Activated B cell treated with CpG ODN at 0.5 μM for 24 hours (primary cell): ENCODE measurements at regions not wholly inside any gene's neighbourhood (a gene's known extent, or its start where the extent isn't known, plus 50 kb on each side); places are given as distances from the start of the nearest gene placed in this dataset.
"Not testable (repeated sequence)": the region's sequence is repeated elsewhere in the genome, so short reads cannot be mapped to it uniquely, and the experiment has no call there.

Experiments used
- ATAC-seq: fragments of 200-7000 bp; cut with Tn5 transposase; one replicate; pipeline ENCODE4 v1.10.0; 2021; ENCODE audit warnings: low read depth, mild to moderate bottlenecking, moderate library complexity
- CTCF ChIA-PET: fragments of 350-600 bp; sonication (Branson Sonifier 250); formaldehyde crosslinking; loops from one replicate; lab custom pipeline; 2021; ENCODE audit warnings: antibody characterized with exemption; lab: Charles Lee
- POLR2A ChIA-PET: fragments of 350-600 bp; sonication (Branson Sonifier 250); formaldehyde crosslinking; loops from one replicate; lab custom pipeline; 2021; ENCODE audit warnings: antibody characterized with exemption; lab: Charles Lee
- DNase-seq: peaks from one replicate; pipeline ENCODE4 v3.0.0; 2022
- H3K27ac Mint-ChIP-seq: one replicate; pipeline ENCODE4 v1.8.0; 2020; ENCODE audit warnings: mixed read lengths
- H3K27me3 Mint-ChIP-seq: one replicate; pipeline ENCODE4 v1.8.0; 2021; ENCODE audit warnings: mixed read lengths
- H3K36me3 Mint-ChIP-seq: one replicate; pipeline ENCODE4 v1.8.0; 2021; ENCODE audit warnings: low read depth, mixed read lengths
- H3K4me1 Mint-ChIP-seq: one replicate; pipeline ENCODE4 v1.8.0; 2021; ENCODE audit warnings: mixed read lengths
- H3K4me3 Mint-ChIP-seq: one replicate; pipeline ENCODE4 v1.8.0; 2020; ENCODE audit warnings: mild to moderate bottlenecking, mixed read lengths
- H3K9me3 Mint-ChIP-seq: one replicate; pipeline ENCODE4 v1.8.0; 2020; ENCODE audit warnings: mixed read lengths
- intact Hi-C: fragments of 100-400 bp; cut with micrococcal nuclease; formaldehyde crosslinking; loops from one replicate; pipeline ENCODE4 v1.15.1; 2024

- H3K27me3 Mint-ChIP-seq, CTCF ChIA-PET, DNase-seq, H3K36me3 Mint-ChIP-seq, POLR2A ChIA-PET, H3K4me1 Mint-ChIP-seq, ATAC-seq, H3K27ac Mint-ChIP-seq, intact Hi-C loops, H3K9me3 Mint-ChIP-seq, H3K4me3 Mint-ChIP-seq: not testable (repeated sequence)
These were observed 360.2 kb downstream of the OR4F29 start for GRCh38 chr1:91279-91678.

- H3K9me3 Mint-ChIP-seq, CTCF ChIA-PET, H3K27me3 Mint-ChIP-seq, H3K4me1 Mint-ChIP-seq, DNase-seq, H3K36me3 Mint-ChIP-seq, H3K4me3 Mint-ChIP-seq, ATAC-seq, POLR2A ChIA-PET, intact Hi-C loops, H3K27ac Mint-ChIP-seq: not testable (repeated sequence)
These were observed 363.4 kb downstream of the OR4F29 start for GRCh38 chr1:88110-88509.

GRCh38 chr1:79152-79551 is 372.3 kb downstream of the OR4F29 start:
- H3K27me3 Mint-ChIP-seq, H3K4me3 Mint-ChIP-seq, H3K4me1 Mint-ChIP-seq, H3K9me3 Mint-ChIP-seq, intact Hi-C loops, CTCF ChIA-PET, POLR2A ChIA-PET, H3K36me3 Mint-ChIP-seq, H3K27ac Mint-ChIP-seq, DNase-seq, ATAC-seq: not testable (repeated sequence)

- intact Hi-C loops, H3K4me3 Mint-ChIP-seq, H3K9me3 Mint-ChIP-seq, H3K36me3 Mint-ChIP-seq, DNase-seq, H3K27me3 Mint-ChIP-seq, CTCF ChIA-PET, H3K4me1 Mint-ChIP-seq, H3K27ac Mint-ChIP-seq, ATAC-seq, POLR2A ChIA-PET: not testable (repeated sequence)
These were observed 386.4 kb downstream of the OR4F29 start, which contains the start of gene OR4F5 for GRCh38 chr1:65119-65518. Gene OR4F5, plus strand, starts transcription at chr1:65419.

GRCh38 chr1:56014-56531 is 395.4 kb downstream of the OR4F29 start:
- ATAC-seq, DNase-seq, POLR2A ChIA-PET, H3K9me3 Mint-ChIP-seq, H3K27ac Mint-ChIP-seq, H3K27me3 Mint-ChIP-seq, intact Hi-C loops, CTCF ChIA-PET, H3K4me1 Mint-ChIP-seq, H3K36me3 Mint-ChIP-seq, H3K4me3 Mint-ChIP-seq: not testable (repeated sequence)

- H3K4me3 Mint-ChIP-seq, intact Hi-C loops, H3K9me3 Mint-ChIP-seq, H3K4me1 Mint-ChIP-seq, H3K27ac Mint-ChIP-seq, ATAC-seq, H3K36me3 Mint-ChIP-seq, H3K27me3 Mint-ChIP-seq, CTCF ChIA-PET, DNase-seq, POLR2A ChIA-PET: not testable (repeated sequence)
These were observed 398.3 kb downstream of the OR4F29 start for GRCh38 chr1:53182-53581.

GRCh38 chr1:41965-42466 is 409.5 kb downstream of the OR4F29 start:
- POLR2A ChIA-PET: not testable (repeated sequence)

GRCh38 chr1:41197-41596 is 410.3 kb downstream of the OR4F29 start:
- intact Hi-C loops, H3K4me3 Mint-ChIP-seq, DNase-seq, POLR2A ChIA-PET, H3K9me3 Mint-ChIP-seq, ATAC-seq, H3K36me3 Mint-ChIP-seq, H3K27me3 Mint-ChIP-seq, H3K27ac Mint-ChIP-seq, H3K4me1 Mint-ChIP-seq, CTCF ChIA-PET: not testable (repeated sequence)

More at GRCh38 chr1:41965-42466, 409.5 kb downstream of the OR4F29 start:
- H3K4me1 Mint-ChIP-seq, H3K27ac Mint-ChIP-seq, H3K27me3 Mint-ChIP-seq, H3K9me3 Mint-ChIP-seq, intact Hi-C loops, H3K36me3 Mint-ChIP-seq, CTCF ChIA-PET, ATAC-seq, DNase-seq, H3K4me3 Mint-ChIP-seq: not testable (repeated sequence)

GRCh38 chr1:29183-29582 is 422.3 kb downstream of the OR4F29 start:
- ATAC-seq, POLR2A ChIA-PET, DNase-seq, H3K4me3 Mint-ChIP-seq, H3K4me1 Mint-ChIP-seq, H3K36me3 Mint-ChIP-seq, H3K27ac Mint-ChIP-seq, H3K27me3 Mint-ChIP-seq, intact Hi-C loops, H3K9me3 Mint-ChIP-seq, CTCF ChIA-PET: not testable (repeated sequence)

- H3K4me3 Mint-ChIP-seq, ATAC-seq, H3K27ac Mint-ChIP-seq, intact Hi-C loops, H3K9me3 Mint-ChIP-seq, CTCF ChIA-PET, DNase-seq, H3K27me3 Mint-ChIP-seq, H3K4me1 Mint-ChIP-seq, H3K36me3 Mint-ChIP-seq, POLR2A ChIA-PET: not testable (repeated sequence)
These were observed 434.2 kb downstream of the OR4F29 start for GRCh38 chr1:17298-17697.

GRCh38 chr1:16025-16424 is 435.5 kb downstream of the OR4F29 start:
- H3K27me3 Mint-ChIP-seq, H3K4me1 Mint-ChIP-seq, intact Hi-C loops, H3K27ac Mint-ChIP-seq, ATAC-seq, H3K9me3 Mint-ChIP-seq, H3K4me3 Mint-ChIP-seq, H3K36me3 Mint-ChIP-seq, DNase-seq, POLR2A ChIA-PET, CTCF ChIA-PET: not testable (repeated sequence)

GRCh38 chr1:9941-10717 is 441.3 kb downstream of the OR4F29 start:
- CTCF ChIA-PET, intact Hi-C loops, DNase-seq, POLR2A ChIA-PET, H3K9me3 Mint-ChIP-seq, H3K36me3 Mint-ChIP-seq, H3K27me3 Mint-ChIP-seq, H3K27ac Mint-ChIP-seq, H3K4me3 Mint-ChIP-seq, H3K4me1 Mint-ChIP-seq: not testable (repeated sequence)
- ATAC-seq: peak; percentile 31
